AG04449 (cell line): ENCODE measurements at regions not wholly inside any gene's neighbourhood (a gene's known extent, or its start where the extent isn't known, plus 50 kb on each side); places are given as distances from the start of the nearest gene placed in this dataset.

Experiments used
- CTCF ChIA-PET: fragments of 350-600 bp; formaldehyde crosslinking; extraction: SDS; loops from one replicate; lab custom pipeline; 2021; ENCODE audit warnings: antibody characterized with exemption; lab: Yijun Ruan, JAX
- POLR2A ChIA-PET: fragments of 400-600, 350-600 bp; formaldehyde crosslinking; extraction: SDS; loops from one replicate; lab custom pipeline; 2020; ENCODE audit warnings: antibody characterized with exemption, inconsistent platforms; lab: Yijun Ruan, JAX
- DNase-seq: peaks from one replicate; pipeline ENCODE4 v3.0.0-alpha.2; 2010; ENCODE audit warnings: low read depth, low spot score
- H3K4me3 ChIP-seq: 2 replicates; pipeline ENCODE4 v1.5.1; 2011; ENCODE audit warnings: low read depth, mild to moderate bottlenecking, control low read depth, low read length
- CTCF ChIP-seq: IDR thresholded peaks from one replicate; pipeline ENCODE4 v1.5.1; 2011; ENCODE audit warnings: mild to moderate bottlenecking, moderate library complexity, low read length, control low read depth, inconsistent platforms; ENCODE audit not compliant: insufficient read depth; ENCODE audit errors: missing control alignments

GRCh38 chr22:48376428-48376827 lies 1451.2 kb downstream of the BRD1 start:
- ChIA-PET CTCF (interaction anchor here (0.7 kb wide), 1 partner anchor 33 kb away, joined by 3 read pairs; no protein-coding TSS in a partner anchor), POLR2A (no interaction called here)
- no peak for TF ChIP-seq CTCF
- H3K4me3 ChIP-seq = no peak overlapping the region
- no peak for DNase-seq

GRCh38 chr22:48373626-48374173 lies 1454.0 kb downstream of the BRD1 start:
- ChIA-PET POLR2A (no interaction called here), CTCF (no interaction called here)
- no peak overlapping the region for H3K4me3 ChIP-seq
- DNase-seq = no peak
- TF ChIP-seq CTCF = no peak

DNA sequence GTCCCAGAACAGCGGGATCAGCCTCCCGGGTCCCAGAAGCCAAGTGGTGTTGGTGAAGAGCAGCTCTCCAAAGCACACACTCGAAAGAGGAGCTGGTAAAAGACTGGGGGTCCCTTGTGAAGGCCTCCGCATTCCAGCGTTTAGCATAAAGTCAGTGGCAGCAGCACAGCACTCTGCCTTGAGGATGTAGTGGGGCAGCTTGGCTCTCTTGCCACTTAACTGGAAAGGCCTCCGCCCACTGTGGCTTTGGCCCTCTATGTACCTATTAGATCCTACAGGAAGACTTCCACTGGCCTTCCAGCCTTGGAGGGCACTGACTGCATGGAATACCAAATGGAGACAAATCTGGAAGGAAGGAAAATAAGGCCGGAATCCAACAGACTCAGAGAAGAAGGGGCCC lies 1455.3 kb downstream of the BRD1 start:
- no peak for DNase-seq
- H3K4me3 ChIP-seq = no peak overlapping the region
- ChIA-PET CTCF (no interaction called here), POLR2A (no interaction called here)
- no peak for TF ChIP-seq CTCF

GRCh38 chr22:48371391-48371790 lies 1456.3 kb downstream of the BRD1 start:
- ChIA-PET CTCF (no interaction called here), POLR2A (no interaction called here)
- H3K4me3 ChIP-seq = no peak overlapping the region
- no peak for TF ChIP-seq CTCF
- DNase-seq = no peak

DNA sequence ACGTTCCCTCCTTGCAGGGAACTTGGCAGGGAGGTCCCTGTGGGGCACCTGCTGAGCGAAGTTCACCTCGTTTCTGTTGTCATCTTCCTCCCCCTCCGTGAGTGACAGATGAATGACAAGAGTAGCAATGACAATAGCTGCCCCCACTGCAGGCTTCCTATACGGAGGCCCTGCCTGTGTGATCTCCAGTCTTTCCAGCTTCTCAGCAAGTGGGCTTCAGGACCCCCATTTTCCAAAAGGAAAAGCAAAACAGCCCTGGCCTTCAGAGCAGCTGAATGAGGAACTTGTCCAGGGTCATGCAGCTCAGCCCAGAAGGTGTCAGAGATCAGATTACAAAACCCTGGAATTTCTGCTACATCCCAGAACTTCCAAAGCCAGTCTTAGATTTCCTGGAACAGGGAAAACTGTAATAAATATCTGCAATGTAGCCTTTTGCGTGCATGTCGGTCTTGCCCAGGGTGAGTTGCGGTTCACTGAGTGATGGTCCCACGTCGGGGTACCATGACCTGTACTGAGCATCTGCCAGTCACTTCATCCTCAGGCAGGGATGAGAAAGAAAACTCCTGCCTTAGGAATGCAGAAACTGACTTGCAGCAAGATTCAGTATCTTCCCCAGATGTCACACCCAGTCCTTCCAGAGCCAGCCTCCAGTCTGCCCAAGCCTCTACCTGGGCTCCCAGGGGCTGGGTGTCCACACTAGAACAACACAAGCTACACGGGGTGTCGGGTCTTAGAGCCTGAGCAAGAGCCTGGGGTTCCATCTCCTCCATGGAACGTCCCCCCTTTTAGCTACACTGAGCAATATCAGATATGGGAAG lies 1457.0 kb downstream of the BRD1 start:
- ChIA-PET POLR2A (interaction anchor here (0.8 kb wide), 1 partner anchor 75 kb away, joined by 3 read pairs; no protein-coding TSS in a partner anchor), CTCF (no interaction called here)
- DNase-seq = no peak
- no peak for TF ChIP-seq CTCF
- no peak overlapping the region for H3K4me3 ChIP-seq

DNA sequence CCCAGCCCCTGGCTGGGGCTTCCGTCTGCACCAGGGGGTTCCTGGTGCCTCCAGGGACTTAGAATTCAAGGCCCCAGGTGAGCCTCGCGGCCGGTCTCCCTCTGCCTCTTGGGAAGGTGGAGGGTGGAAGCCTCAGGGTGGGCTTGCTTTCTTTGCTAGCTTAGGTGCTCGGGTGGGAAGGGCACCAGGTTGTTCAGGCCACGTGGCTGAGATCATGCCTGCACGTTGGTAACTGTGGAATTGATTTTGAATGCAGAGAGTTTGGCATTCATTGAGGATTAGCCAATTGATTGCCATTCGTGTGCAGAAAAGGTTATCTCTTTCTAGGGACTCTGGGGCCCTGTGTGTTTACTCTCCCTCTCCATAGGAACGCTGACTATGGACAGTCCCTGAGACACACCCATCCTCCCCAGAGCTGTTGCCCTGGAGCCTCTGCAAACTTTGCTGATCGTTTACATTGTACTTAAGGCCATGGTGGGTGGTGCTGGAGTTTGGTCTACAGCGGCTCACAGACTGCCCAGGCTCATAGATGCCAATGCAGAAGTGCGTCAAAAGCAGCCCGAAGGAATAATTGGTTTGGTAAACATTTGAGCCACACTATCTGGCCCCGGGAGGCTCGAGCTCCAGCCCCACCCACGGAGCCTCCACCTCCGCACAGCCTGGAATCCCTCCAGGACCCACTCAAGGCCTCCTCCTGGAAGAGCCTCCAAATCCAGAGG lies 1457.7 kb downstream of the BRD1 start:
- no peak for DNase-seq
- no peak for TF ChIP-seq CTCF
- H3K4me3 ChIP-seq = no peak overlapping the region
- ChIA-PET CTCF (no interaction called here), POLR2A (interaction anchor here (0.8 kb wide), 1 partner anchor 76 kb away, joined by 3 read pairs; no protein-coding TSS in a partner anchor)
